ENCODE measurements at regions not wholly inside any gene's neighbourhood (a gene's known extent, or its start where the extent isn't known, plus 50 kb on each side); places are given as distances from the start of the nearest gene placed in this dataset.

DNA sequence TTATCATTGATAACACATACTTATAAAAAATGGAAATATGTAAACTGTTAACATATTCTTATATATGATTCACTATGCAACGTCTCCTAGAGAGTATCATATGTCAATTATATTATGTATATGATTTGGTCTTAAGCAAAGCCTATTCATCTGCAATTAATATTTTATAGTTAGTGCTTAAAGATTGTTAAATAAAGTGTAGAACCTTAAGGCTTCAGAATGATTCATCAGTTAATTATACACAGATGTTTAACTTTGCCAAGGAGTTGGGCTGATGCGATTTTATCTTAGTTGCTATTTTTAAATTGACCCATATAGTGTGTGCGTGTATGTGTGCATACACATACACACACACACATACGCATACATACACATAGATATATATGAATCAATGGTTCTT is 323.1 kb downstream of the RBM43 start:
- Histone ChIP-seq H3K9me2 (ENCODE audit: insufficient read depth) (no peaks in the 10 kb centered on the region), H3K79me2 (ENCODE audit: insufficient read depth, low read length) (no peaks in the 10 kb centered on the region), H4K20me1 (ENCODE audit: insufficient read depth) (no peaks in the 10 kb centered on the region), H2AFZ (ENCODE audit: low read depth, low read length, poor library complexity, severe bottlenecking) (no peak overlapping the region), H3K27ac (ENCODE audit: low read depth, low read length) (no peak overlapping the region), H3K9ac (ENCODE audit: low read length) (no peak overlapping the region), H3K36me3 (ENCODE audit: control insufficient read depth in 1 of 2, insufficient read depth in 2 of 2, low read length in 2 of 2) (no peaks in the 10 kb centered on the region), H3K9me3 (ENCODE audit: control insufficient read depth in 1 of 2, insufficient read depth in 1 of 2, low read depth in 1 of 2, low read length in 2 of 2) (no peaks in the 10 kb centered on the region), H3K4me3 (replicated peaks in 1 of 2; ENCODE audit: low read depth in 1 of 2, low read length in 2 of 2) (no peak overlapping the region), H3K4me1 (ENCODE audit: control insufficient read depth in 1 of 2, insufficient read depth in 2 of 2, low read length in 2 of 2) (no peaks in the 10 kb centered on the region), H3K4me2 (ENCODE audit: low read length) (no peak overlapping the region), H3K27me3 (ENCODE audit: insufficient read depth, low read length) (no peaks in the 10 kb centered on the region)
- no peak for ATAC-seq
- no TSS peak for BruUV-seq (replicated peaks)
- intact Hi-C loops (cut with micrococcal nuclease), result no loop called here
- ChIA-PET POLR2A (no interaction called here), CTCF (no interaction called here), RAD21 (ENCODE audit: low non-redundant PET in 1 of 2, low total read pairs in 2 of 2, uncharacterized antibody in 2 of 2, unreplicated experiment in 2 of 2) (no interaction called here)
- DNase-seq (ENCODE audit: low read depth, low spot score), result no peak
- no peak for TF ChIP-seq POLR2A (IDR thresholded peaks at IDR 0.05; ENCODE audit: borderline replicate concordance, extremely low read depth, insufficient read depth, insufficient read length)
- TF ChIP-seq ZFX (IDR thresholded peaks at IDR 0.05), result no peak
- no peak for TF ChIP-seq FOSL1 (IDR thresholded peaks at IDR 0.05; ENCODE audit: low read depth)
- TF ChIP-seq POLR2AphosphoS5 (IDR thresholded peaks at IDR 0.05; ENCODE audit: low read depth, low read length), result no peak
- TF ChIP-seq EGR1 (IDR thresholded peaks at IDR 0.05; ENCODE audit: low read depth), result no peak
- no peak for TF ChIP-seq JUND (IDR thresholded peaks at IDR 0.05)
- TF ChIP-seq, protein P1, sequence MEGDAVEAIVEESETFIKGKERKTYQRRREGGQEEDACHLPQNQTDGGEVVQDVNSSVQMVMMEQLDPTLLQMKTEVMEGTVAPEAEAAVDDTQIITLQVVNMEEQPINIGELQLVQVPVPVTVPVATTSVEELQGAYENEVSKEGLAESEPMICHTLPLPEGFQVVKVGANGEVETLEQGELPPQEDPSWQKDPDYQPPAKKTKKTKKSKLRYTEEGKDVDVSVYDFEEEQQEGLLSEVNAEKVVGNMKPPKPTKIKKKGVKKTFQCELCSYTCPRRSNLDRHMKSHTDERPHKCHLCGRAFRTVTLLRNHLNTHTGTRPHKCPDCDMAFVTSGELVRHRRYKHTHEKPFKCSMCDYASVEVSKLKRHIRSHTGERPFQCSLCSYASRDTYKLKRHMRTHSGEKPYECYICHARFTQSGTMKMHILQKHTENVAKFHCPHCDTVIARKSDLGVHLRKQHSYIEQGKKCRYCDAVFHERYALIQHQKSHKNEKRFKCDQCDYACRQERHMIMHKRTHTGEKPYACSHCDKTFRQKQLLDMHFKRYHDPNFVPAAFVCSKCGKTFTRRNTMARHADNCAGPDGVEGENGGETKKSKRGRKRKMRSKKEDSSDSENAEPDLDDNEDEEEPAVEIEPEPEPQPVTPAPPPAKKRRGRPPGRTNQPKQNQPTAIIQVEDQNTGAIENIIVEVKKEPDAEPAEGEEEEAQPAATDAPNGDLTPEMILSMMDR (IDR thresholded peaks at IDR 0.05 in 2 of 3, conservative IDR thresholded peaks at IDR 0.05 in 1 of 3; ENCODE audit: borderline replicate concordance in 1 of 3, insufficient read depth in 1 of 3, low read depth in 2 of 3, low read length in 2 of 3), result no peak
- no peak for TF ChIP-seq YY1 (IDR thresholded peaks at IDR 0.05; ENCODE audit: extremely low read depth, insufficient replicate concordance, low read depth, low read length)
- TF ChIP-seq, protein P2, sequence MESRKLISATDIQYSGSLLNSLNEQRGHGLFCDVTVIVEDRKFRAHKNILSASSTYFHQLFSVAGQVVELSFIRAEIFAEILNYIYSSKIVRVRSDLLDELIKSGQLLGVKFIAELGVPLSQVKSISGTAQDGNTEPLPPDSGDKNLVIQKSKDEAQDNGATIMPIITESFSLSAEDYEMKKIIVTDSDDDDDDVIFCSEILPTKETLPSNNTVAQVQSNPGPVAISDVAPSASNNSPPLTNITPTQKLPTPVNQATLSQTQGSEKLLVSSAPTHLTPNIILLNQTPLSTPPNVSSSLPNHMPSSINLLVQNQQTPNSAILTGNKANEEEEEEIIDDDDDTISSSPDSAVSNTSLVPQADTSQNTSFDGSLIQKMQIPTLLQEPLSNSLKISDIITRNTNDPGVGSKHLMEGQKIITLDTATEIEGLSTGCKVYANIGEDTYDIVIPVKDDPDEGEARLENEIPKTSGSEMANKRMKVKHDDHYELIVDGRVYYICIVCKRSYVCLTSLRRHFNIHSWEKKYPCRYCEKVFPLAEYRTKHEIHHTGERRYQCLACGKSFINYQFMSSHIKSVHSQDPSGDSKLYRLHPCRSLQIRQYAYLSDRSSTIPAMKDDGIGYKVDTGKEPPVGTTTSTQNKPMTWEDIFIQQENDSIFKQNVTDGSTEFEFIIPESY (IDR thresholded peaks at IDR 0.05; ENCODE audit: extremely low read depth, insufficient replicate concordance, low read length), result no peak
- TF ChIP-seq, protein P3, sequence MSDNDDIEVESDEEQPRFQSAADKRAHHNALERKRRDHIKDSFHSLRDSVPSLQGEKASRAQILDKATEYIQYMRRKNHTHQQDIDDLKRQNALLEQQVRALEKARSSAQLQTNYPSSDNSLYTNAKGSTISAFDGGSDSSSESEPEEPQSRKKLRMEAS (IDR thresholded peaks at IDR 0.05), result no peak
- TF ChIP-seq EZH2 (IDR thresholded peaks at IDR 0.05), result no peak
- TF ChIP-seq SP1 (IDR thresholded peaks at IDR 0.05; ENCODE audit: low read depth), result no peak
- no peak for TF ChIP-seq SIN3A (IDR thresholded peaks at IDR 0.05; ENCODE audit: low read depth)
- no peak for TF ChIP-seq SRF (IDR thresholded peaks at IDR 0.05; ENCODE audit: low read depth)
- TF ChIP-seq, protein P4, sequence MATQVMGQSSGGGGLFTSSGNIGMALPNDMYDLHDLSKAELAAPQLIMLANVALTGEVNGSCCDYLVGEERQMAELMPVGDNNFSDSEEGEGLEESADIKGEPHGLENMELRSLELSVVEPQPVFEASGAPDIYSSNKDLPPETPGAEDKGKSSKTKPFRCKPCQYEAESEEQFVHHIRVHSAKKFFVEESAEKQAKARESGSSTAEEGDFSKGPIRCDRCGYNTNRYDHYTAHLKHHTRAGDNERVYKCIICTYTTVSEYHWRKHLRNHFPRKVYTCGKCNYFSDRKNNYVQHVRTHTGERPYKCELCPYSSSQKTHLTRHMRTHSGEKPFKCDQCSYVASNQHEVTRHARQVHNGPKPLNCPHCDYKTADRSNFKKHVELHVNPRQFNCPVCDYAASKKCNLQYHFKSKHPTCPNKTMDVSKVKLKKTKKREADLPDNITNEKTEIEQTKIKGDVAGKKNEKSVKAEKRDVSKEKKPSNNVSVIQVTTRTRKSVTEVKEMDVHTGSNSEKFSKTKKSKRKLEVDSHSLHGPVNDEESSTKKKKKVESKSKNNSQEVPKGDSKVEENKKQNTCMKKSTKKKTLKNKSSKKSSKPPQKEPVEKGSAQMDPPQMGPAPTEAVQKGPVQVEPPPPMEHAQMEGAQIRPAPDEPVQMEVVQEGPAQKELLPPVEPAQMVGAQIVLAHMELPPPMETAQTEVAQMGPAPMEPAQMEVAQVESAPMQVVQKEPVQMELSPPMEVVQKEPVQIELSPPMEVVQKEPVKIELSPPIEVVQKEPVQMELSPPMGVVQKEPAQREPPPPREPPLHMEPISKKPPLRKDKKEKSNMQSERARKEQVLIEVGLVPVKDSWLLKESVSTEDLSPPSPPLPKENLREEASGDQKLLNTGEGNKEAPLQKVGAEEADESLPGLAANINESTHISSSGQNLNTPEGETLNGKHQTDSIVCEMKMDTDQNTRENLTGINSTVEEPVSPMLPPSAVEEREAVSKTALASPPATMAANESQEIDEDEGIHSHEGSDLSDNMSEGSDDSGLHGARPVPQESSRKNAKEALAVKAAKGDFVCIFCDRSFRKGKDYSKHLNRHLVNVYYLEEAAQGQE (IDR thresholded peaks at IDR 0.05; ENCODE audit: low read depth), result no peak
- TF ChIP-seq ZNF274 (IDR thresholded peaks at IDR 0.05; ENCODE audit: low read depth, low read length), result no peak
- TF ChIP-seq, protein P5, sequence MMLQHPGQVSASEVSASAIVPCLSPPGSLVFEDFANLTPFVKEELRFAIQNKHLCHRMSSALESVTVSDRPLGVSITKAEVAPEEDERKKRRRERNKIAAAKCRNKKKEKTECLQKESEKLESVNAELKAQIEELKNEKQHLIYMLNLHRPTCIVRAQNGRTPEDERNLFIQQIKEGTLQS (IDR thresholded peaks at IDR 0.05), result no peak
